HFF-Myc (cell line): ENCODE measurements at regions not wholly inside any gene's neighbourhood (a gene's known extent, or its start where the extent isn't known, plus 50 kb on each side); places are given as distances from the start of the nearest gene placed in this dataset.

Experiments
- DNase-seq: peaks from one replicate; pipeline ENCODE4 v3.0.0-alpha.2; 2011; ENCODE audit warnings: low read depth; ENCODE audit errors: extremely low read depth
- H3K4me3 ChIP-seq: replicated peaks from 2 replicates; pipeline ENCODE4 v1.5.1; 2011; ENCODE audit warnings: low read depth, mild to moderate bottlenecking, control low read depth, low read length
- TF ChIP-seq, protein P1 (sequence below): IDR thresholded peaks from 2 replicates; pipeline ENCODE4 v1.5.1; 2012; ENCODE audit warnings: mild to moderate bottlenecking, low read depth, low read length, control low read depth; ENCODE audit errors: missing control alignments

DNA sequence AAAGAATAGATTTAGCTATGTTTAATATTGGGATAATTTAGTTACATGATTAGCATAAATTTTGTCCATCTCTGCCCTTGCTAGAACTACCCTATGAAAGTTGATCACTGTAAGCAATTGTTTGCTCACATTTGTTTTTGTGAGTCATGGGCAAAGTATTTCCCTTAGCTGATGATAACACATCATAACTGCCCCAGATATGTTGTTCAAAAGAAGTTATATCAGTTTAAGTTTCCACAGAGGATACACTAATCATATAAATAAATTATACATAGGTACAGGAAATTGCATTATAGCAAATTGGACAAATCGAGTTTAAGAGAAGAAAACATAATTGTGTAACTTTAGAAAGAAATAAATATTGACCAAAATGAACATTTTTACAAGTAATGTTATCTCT is 223.2 kb upstream of the PIK3C3 start:
- no peak for DNase-seq
- TF ChIP-seq, protein P1, sequence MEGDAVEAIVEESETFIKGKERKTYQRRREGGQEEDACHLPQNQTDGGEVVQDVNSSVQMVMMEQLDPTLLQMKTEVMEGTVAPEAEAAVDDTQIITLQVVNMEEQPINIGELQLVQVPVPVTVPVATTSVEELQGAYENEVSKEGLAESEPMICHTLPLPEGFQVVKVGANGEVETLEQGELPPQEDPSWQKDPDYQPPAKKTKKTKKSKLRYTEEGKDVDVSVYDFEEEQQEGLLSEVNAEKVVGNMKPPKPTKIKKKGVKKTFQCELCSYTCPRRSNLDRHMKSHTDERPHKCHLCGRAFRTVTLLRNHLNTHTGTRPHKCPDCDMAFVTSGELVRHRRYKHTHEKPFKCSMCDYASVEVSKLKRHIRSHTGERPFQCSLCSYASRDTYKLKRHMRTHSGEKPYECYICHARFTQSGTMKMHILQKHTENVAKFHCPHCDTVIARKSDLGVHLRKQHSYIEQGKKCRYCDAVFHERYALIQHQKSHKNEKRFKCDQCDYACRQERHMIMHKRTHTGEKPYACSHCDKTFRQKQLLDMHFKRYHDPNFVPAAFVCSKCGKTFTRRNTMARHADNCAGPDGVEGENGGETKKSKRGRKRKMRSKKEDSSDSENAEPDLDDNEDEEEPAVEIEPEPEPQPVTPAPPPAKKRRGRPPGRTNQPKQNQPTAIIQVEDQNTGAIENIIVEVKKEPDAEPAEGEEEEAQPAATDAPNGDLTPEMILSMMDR, result no peak
- H3K4me3 ChIP-seq, result no peak overlapping the region

DNA sequence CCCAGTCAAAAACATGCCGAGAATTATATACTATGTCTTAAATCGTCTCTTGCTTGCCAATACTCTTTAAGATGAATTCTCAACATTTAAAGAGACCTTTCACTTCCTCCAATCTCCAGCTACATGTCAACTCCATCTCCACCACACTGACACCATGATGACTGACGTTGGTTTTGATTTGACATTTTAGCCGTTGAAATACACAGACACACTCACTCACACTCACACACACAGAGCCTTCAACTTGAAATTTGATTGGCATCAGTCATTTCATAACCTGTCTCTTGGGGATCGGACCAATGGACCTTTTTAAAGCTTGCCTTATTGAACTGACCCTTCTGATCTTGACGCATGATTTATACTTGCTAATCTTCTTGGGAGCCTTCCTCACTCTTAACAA is 230.8 kb upstream of the PIK3C3 start:
- TF ChIP-seq, protein P1, result no peak
- DNase-seq, result no peak
- H3K4me3 ChIP-seq, result no peak overlapping the region

DNA sequence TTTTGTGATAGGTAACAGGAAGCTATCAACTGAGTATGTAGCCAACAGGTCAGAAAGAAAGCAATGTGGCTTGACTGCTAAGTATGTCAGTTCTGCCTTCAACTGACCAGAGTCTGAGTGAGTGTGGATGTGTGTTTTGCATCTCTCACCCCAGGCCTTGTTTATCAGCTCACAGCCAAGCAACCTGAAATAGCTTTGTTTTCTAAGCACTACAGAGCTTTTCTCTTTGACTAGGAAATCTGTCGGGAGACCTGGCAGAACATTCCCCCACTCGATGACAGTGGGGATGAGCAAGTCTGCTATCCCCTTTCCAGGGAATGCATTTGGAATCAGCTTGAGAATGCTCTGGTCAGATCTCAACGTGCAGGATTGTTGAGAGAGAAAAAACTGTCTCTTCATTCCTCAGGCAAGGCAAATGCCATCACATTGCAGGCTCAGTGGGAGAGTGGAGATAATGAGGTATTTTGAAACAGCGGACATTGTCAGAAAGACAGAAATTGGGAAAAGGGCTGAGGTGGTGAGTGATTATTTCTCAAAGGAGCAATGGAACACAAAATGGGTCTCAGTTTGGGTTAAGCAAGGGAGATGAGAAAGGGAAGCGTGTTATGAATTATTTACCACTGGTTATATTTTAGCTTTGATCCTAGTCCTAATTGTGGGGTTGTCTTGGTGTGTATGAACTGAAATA is 233.8 kb upstream of the PIK3C3 start:
- no peak overlapping the region for H3K4me3 ChIP-seq
- no peak for DNase-seq
- TF ChIP-seq, protein P1, result no peak

DNA sequence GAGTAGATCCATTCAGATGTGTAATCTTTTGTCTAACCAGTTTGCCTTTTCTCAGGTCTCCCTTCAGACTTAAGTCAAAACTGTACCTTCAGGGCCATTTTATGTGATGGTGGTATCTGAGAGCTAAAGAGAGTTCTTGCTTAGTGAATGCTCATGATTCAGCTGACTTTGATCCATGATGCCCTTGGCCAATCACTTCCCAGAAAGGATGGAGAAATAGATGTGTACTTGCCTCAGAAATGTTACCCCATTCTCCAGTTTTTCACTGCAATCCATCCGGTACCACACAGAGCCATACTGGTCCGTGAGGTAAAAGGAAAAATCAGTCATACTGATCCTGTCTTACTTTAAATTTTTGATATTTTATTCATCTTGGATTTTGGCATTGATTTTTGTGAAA is 234.8 kb upstream of the PIK3C3 start:
- DNase-seq, result no peak
- TF ChIP-seq, protein P1, result no peak
- no peak overlapping the region for H3K4me3 ChIP-seq

DNA sequence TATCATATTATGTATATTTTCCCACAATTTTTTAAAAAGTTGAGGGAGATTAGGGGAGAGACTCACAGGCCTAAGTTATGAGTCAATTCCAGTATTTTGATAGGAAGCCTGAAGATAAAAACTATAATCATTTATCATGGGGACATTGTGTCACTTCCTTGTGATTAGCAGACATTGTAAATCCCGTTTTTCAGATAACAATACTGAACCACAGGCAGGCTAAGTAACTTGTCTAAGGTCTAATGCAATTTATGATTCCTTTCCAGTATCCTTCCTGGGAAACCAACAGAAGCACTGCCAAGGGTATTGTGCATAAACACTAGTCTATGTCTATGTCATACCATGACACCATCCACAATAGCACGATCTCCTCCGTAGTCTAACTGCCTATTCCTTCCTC is 235.2 kb upstream of the PIK3C3 start:
- no peak overlapping the region for H3K4me3 ChIP-seq
- no peak for DNase-seq
- TF ChIP-seq, protein P1, result no peak

DNA sequence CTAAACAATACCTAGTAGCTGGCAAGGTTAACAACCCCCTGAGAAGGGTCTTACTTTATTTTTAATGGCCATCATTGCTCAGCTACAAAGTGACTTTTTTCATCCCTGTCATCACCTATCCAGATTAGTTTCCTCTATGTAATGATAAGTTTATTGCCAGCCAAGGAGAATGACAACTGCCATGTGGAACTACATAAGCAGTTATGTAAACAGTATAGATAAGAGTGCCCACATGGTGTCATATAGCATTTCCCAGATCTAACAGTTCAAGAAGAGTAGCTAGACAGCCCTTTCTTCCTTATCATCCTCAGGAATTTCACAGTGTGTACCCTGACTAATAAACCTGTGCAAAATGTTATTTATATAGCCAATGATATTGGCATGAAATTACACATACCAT is 240.2 kb upstream of the PIK3C3 start:
- TF ChIP-seq, protein P1, result no peak
- H3K4me3 ChIP-seq, result no peak overlapping the region
- no peak for DNase-seq
